Tibial nerve (tissue), 4 donors: ENCODE measurements at regions not wholly inside any gene's neighbourhood (a gene's known extent, or its start where the extent isn't known, plus 50 kb on each side); places are given as distances from the start of the nearest gene placed in this dataset.

Source experiments
- DNase-seq, 2 donors: peaks; one replicate each; pipeline ENCODE4 v3.0.0-alpha.2; 2019; ENCODE audit warnings: low spot score in 2 of 2
- H3K27ac ChIP-seq, 4 donors: fragments of 200-600 bp; sonication (generic) in 3 of 4; one replicate each; pipeline ENCODE4 v1.5.1; 2017 to 2019; ENCODE audit warnings: mild to moderate bottlenecking in 1 of 4
- H3K27me3 ChIP-seq, 2 donors: fragments of 200-600 bp; sonication (generic) in 1 of 2; one replicate each; pipeline versions ENCODE4 v1.5.1 to v1.6.0; 2017 to 2019
- H3K36me3 ChIP-seq, 3 donors: fragments of 200-600 bp; sonication (generic); one replicate each; pipeline ENCODE4 v1.5.1; 2018 to 2019
- H3K4me1 ChIP-seq, 4 donors: fragments of 200-600 bp; sonication (generic) in 3 of 4; one replicate each; pipeline ENCODE4 v1.5.1; 2017 to 2019
- H3K4me3 ChIP-seq, 4 donors: fragments of 200-600 bp; sonication (generic) in 3 of 4; one replicate each; pipeline ENCODE4 v1.5.1; 2017 to 2019; ENCODE audit warnings: mild to moderate bottlenecking in 1 of 4, moderate library complexity in 1 of 4
- H3K9me3 ChIP-seq, 4 donors: fragments of 200-600 bp; sonication (generic) in 3 of 4; one replicate each; pipeline ENCODE4 v1.5.1; 2017 to 2019
- EP300 ChIP-seq, 2 donors: sonication (generic); formaldehyde crosslinking; IDR thresholded peaks; one replicate each; pipeline ENCODE4 v1.6.1; 2017; ENCODE audit warnings: antibody characterized with exemption in 2 of 2, mild to moderate bottlenecking in 1 of 2
- POLR2A ChIP-seq, 2 donors: fragments of 450-650 bp; IDR thresholded peaks; one replicate each; pipeline ENCODE4 v1.6.1; 2017; ENCODE audit warnings: antibody characterized with exemption in 2 of 2, mild to moderate bottlenecking in 2 of 2, moderate library complexity in 2 of 2
- WGBS, 2 donors: methylation state at CpG; one replicate each; pipeline ENCODE4 v1.1.5; 2018; 5-methylcytosine and 5-hydroxymethylcytosine counted together
- TF ChIP-seq, protein P1 (sequence below), 5 experiments: fragments of 200-600 bp in 3 of 5; fragments of 450-650 bp in 2 of 5; sonication (generic) in 3 of 5; IDR thresholded peaks; one replicate each; pipeline ENCODE4 v1.5.1; 2016 to 2019; ENCODE audit warnings: antibody characterized with exemption in 5 of 5, mild to moderate bottlenecking in 3 of 5, moderate library complexity in 2 of 5

DNA sequence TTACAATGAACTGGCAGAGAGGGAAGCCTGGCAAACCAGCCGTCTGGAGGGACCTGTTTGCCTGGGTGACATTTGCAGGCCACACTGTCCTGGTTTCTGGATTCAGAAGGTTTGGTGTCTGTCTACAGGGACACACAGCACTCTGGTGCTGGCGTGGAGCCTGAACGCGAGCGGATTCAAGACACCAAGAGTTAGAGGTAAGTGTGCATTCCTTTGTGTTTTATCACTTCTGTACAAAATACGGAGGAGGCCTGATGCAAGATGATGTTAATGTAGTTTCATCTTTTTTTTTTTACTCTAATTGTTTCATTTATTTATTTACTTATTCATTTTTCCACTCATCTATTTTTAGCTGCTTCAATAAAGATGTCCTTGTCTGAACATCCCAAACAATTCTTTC is 485.3 kb upstream of the ADARB2 start:
- no peak overlapping the region for H3K4me3 ChIP-seq
- no peak overlapping the region for H3K27ac ChIP-seq
- peaks cover 0 to 5% (median 0%) of the 10 kb centered on the region in 4 donors for H3K4me1 ChIP-seq
- WGBS, 2 donors: 75 to 82% methylated on average over 6 of the region's 6 CpGs
- no peak for DNase-seq
- H3K9me3 ChIP-seq: no peaks in the 10 kb centered on the region
- no peaks in the 10 kb centered on the region for H3K27me3 ChIP-seq
- TF ChIP-seq POLR2A (IDR thresholded peaks at IDR 0.05) (no peak), EP300 (IDR thresholded peaks at IDR 0.05) (no peak)
- TF ChIP-seq, protein P1, sequence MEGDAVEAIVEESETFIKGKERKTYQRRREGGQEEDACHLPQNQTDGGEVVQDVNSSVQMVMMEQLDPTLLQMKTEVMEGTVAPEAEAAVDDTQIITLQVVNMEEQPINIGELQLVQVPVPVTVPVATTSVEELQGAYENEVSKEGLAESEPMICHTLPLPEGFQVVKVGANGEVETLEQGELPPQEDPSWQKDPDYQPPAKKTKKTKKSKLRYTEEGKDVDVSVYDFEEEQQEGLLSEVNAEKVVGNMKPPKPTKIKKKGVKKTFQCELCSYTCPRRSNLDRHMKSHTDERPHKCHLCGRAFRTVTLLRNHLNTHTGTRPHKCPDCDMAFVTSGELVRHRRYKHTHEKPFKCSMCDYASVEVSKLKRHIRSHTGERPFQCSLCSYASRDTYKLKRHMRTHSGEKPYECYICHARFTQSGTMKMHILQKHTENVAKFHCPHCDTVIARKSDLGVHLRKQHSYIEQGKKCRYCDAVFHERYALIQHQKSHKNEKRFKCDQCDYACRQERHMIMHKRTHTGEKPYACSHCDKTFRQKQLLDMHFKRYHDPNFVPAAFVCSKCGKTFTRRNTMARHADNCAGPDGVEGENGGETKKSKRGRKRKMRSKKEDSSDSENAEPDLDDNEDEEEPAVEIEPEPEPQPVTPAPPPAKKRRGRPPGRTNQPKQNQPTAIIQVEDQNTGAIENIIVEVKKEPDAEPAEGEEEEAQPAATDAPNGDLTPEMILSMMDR (IDR thresholded peaks at IDR 0.05): no peak
- no peaks in the 10 kb centered on the region for H3K36me3 ChIP-seq

DNA sequence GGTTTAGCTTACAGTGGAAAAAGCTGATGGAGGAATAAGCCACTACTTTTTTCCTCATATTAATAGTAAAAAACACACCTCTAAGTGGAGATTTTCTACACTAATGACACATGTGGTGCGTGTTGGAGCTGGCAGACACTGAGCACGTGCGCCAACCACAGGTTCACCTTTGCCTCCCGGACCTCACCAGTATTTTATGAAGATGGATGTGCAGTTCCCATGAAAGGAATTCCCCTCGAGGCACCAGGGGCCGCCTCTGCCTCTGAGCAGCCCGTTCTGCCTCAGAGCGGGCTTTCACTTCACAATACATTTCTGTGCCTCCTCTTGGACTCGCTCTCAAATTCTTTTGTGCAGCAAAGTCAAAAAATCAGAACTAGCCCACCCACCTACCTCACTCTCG is 477.5 kb upstream of the ADARB2 start:
- Histone ChIP-seq H3K36me3 (no peaks in the 10 kb centered on the region), H3K27ac (no peak overlapping the region), H3K4me3 (no peak overlapping the region), H3K27me3 (no peaks in the 10 kb centered on the region), H3K9me3 (no peaks in the 10 kb centered on the region), H3K4me1 (no peaks in the 10 kb centered on the region)
- WGBS, 2 donors: 23 to 40% methylated on average over 10 of the region's 10 CpGs
- no peak for DNase-seq
- no peak for TF ChIP-seq EP300 (IDR thresholded peaks at IDR 0.05)
- TF ChIP-seq, protein P1 (IDR thresholded peaks at IDR 0.05): no peak
- no peak for TF ChIP-seq POLR2A (IDR thresholded peaks at IDR 0.05)

DNA sequence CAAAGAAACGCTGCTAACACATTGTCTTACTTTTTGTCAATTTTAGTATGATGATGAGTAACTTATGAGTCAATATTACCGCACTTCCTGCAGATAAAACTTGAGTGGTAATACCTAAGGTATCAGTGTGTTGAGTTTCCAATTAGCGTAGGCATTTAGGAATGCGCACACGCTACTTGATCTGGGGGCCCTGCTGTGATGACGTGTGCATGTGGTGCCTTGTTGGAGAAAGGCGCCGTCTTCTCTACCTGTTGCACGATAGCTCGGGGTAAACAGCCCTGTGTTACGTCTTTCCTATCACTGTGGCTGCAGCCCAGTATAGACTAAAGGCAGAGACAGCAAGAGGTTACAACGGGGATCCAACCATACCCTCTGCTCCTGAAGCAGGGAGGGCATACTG is 476.8 kb upstream of the ADARB2 start:
- Histone ChIP-seq H3K4me3 (no peak overlapping the region), H3K4me1 (no peaks in the 10 kb centered on the region), H3K36me3 (no peaks in the 10 kb centered on the region), H3K27me3 (no peaks in the 10 kb centered on the region), H3K27ac (no peak overlapping the region), H3K9me3 (no peaks in the 10 kb centered on the region)
- DNase-seq: no peak
- no peak for TF ChIP-seq POLR2A (IDR thresholded peaks at IDR 0.05)
- no peak for TF ChIP-seq EP300 (IDR thresholded peaks at IDR 0.05)
- TF ChIP-seq, protein P1 (IDR thresholded peaks at IDR 0.05): no peak
- 92 to 93% methylated on average over 12 of the region's 12 CpGs for WGBS, 2 donors

DNA sequence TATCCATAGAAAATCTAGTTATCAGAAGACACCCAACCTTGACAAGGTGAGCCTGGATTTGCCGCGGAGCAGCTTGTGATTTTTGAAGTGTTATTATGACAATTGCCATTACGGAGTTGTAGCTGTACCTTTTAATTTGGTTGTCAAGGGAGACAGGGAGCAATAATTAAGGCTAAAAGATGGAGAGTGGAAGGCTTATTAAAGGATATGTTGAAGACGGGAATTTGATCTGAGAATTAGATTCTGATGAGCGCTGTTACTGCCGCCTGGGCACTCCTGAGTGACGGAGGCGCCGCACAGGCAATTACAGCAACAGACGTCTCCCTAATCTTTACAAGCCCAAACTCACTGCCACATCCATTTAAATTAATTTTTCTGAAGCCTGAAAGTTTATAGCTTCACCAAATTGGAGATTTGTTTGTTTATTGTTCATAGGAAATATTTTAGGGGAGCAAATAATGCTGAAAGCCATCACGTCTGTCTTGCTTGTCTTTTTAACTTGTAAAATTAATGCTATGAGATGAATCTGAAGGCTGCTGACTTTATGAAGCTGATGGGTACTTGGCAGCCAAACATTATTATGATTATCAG is 475.0 kb upstream of the ADARB2 start:
- TF ChIP-seq POLR2A (IDR thresholded peaks at IDR 0.05): no peak
- no peak for TF ChIP-seq EP300 (IDR thresholded peaks at IDR 0.05)
- TF ChIP-seq, protein P1 (IDR thresholded peaks at IDR 0.05): no peak
- H3K27me3 ChIP-seq: no peaks in the 10 kb centered on the region
- 73 to 76% methylated on average over 11 of the region's 11 CpGs for WGBS, 2 donors
- H3K4me1 ChIP-seq: no peaks in the 10 kb centered on the region
- no peaks in the 10 kb centered on the region for H3K9me3 ChIP-seq
- no peak overlapping the region for H3K4me3 ChIP-seq
- H3K27ac ChIP-seq: no peak overlapping the region
- no peaks in the 10 kb centered on the region for H3K36me3 ChIP-seq
- DNase-seq: no peak

DNA sequence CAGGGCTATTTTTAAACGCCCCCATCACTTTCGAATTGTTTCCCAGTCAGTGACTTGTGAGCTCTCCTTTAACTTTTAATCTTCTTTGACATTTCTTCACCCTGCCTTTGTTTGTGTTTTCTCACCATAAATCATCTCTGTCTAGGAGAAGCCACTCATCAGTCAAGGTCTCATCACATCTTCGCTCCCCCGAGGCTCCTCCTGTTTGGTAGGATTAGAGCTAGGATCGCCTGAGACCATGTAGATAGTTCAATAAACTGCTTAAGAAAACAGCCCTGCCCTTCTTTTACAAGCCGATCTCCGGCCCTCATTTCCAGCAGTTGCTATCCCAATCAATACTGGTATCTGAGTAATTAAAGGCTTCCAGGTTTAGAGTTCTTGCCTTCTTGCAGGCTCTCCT is 472.8 kb upstream of the ADARB2 start:
- WGBS, 2 donors: 51 to 54% methylated on average over 7 of the region's 7 CpGs
- no peak overlapping the region for H3K27ac ChIP-seq
- DNase-seq: no peak
- no peaks in the 10 kb centered on the region for H3K4me1 ChIP-seq
- no peaks in the 10 kb centered on the region for H3K27me3 ChIP-seq
- TF ChIP-seq POLR2A (IDR thresholded peaks at IDR 0.05) (no peak), EP300 (IDR thresholded peaks at IDR 0.05) (no peak)
- TF ChIP-seq, protein P1 (IDR thresholded peaks at IDR 0.05): no peak
- no peaks in the 10 kb centered on the region for H3K36me3 ChIP-seq
- H3K4me3 ChIP-seq: no peak overlapping the region
- no peaks in the 10 kb centered on the region for H3K9me3 ChIP-seq
